Ramos (cell line): ENCODE measurements at regions not wholly inside any gene's neighbourhood (a gene's known extent, or its start where the extent isn't known, plus 50 kb on each side); places are given as distances from the start of the nearest gene placed in this dataset.
"Not testable (repeated sequence)": the region's sequence is repeated elsewhere in the genome, so short reads cannot be mapped to it uniquely, and the experiment has no call there.

ENCODE experiments used
- in situ Hi-C: fragments of 300-500 bp; cut with MboI; formaldehyde crosslinking; loops from one replicate; pipeline ENCODE4 v1.14.3; 2022; ENCODE audit warnings: low sequenced_read_pairs; ENCODE audit not compliant: unreplicated experiment

DNA sequence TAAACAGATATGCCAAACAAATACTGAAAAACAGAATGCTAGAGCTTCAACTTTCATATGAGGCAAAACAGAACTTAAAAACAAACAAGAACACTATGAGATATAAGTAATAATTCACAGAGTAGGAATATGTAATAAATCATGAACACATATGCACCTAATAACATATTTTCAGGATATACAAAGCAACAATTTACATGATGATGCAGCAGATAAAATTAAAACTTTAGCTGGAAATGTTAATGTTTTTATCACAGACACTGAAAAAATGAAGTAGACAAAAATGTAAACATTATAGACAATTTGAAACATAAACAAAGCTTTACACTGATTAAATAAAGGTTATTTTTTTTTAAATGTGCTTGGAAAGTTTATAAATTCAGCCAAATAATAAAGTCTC lies 443.1 kb upstream of the NFIA start:
- in situ Hi-C loops, result no loop called here

DNA sequence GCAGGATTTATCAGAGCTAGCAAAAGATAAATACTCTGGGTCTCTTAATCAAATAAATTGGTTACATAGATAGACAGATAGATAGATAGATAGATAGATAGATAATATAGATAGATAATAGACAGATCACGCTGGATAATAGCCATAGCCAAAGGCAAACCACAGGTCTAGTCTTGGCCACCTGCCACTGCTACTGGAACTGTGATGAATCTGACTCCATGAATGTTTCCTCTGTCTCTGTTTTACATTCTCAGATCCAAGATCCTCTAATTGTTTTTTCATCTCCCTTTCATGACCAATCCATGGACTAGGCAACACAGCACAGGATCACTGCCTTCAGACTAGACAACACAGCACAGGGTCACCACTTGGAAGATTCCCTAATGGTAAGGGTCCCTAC lies 444.7 kb upstream of the NFIA start:
- in situ Hi-C loops, result no loop called here

GRCh38 chr1:60636946-60637345 lies 445.4 kb upstream of the NFIA start:
- in situ Hi-C loops, result no loop called here

GRCh38 chr1:60634106-60634505 lies 448.3 kb upstream of the NFIA start:
- in situ Hi-C loops, result no loop called here

DNA sequence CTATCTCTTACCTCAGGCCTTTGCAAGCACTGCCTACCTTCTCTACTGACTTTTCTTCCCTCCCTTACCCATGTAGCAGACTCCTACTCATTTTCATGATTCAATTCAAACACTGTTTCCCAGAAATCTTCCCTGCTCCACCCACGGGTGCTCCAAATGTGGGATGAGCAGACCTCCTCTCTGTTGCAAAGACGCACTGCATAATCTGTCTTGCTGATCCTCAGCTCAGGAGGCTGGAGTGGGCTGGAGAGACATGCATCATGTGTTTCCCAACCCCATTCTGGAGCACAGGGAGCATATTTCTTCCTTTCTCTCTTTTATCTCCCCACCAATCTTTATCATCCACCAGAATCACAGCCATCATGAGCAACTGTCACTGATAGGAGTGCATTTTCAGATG lies 459.9 kb upstream of the NFIA start:
- in situ Hi-C loops, result no loop called here

- in situ Hi-C loops, result no loop called here
Observed at GRCh38 chr1:60621368-60621851, 461.0 kb upstream of the NFIA start.

- in situ Hi-C loops, result no loop called here
Observed at GRCh38 chr1:60620087-60620486, 462.3 kb upstream of the NFIA start.

- in situ Hi-C loops, result no loop called here
Observed at GRCh38 chr1:60619581-60619980, 462.8 kb upstream of the NFIA start.

GRCh38 chr1:60615666-60616065 lies 466.7 kb upstream of the NFIA start:
- in situ Hi-C loops, result no loop called here

DNA sequence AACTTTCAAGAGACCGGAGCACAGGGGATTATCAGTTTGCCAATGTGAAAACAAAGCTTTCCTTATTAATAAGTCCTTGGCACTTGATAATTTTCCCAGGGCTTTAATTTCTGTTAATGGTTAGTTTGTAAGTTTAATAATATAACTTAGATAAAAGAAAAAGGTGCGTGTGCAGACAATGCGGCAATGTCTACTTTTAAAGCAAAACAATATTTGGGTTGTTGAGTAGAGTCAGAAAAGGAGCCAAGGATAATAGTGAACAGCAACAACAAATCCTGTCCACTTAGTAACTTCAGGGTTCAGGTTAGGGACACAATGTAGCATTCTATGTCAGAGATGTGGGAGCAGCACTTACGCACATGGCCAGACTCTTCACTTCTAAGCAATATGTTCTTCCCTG lies 469.6 kb upstream of the NFIA start:
- in situ Hi-C loops, result no loop called here

GRCh38 chr1:60606921-60607320 lies 475.4 kb upstream of the NFIA start:
- in situ Hi-C loops, result not testable (repeated sequence)

DNA sequence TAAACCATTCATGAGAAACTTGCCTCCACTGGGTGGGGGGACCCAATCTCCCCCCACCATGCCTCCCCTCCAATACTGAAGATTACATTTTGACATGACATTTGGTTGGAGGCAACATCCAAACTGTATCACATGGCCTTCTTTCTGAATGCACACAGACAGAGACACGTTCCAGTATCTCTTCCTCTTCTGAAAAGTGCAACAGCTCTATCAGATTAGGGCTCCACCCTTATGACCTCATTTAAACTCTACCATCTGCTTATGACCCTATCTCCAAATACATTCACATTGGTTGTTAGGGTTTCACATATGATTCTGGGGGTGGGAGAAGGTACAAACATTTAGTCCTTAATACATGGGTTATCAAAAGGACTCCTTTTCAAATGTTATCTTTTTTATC lies 481.8 kb upstream of the NFIA start:
- in situ Hi-C loops, result no loop called here

GRCh38 chr1:60599574-60599973 lies 482.8 kb upstream of the NFIA start:
- in situ Hi-C loops, result no loop called here

GRCh38 chr1:60598041-60598910 lies 484.1 kb upstream of the NFIA start:
- in situ Hi-C loops, result no loop called here

GRCh38 chr1:60596791-60597750 lies 485.3 kb upstream of the NFIA start:
- in situ Hi-C loops, result no loop called here

DNA sequence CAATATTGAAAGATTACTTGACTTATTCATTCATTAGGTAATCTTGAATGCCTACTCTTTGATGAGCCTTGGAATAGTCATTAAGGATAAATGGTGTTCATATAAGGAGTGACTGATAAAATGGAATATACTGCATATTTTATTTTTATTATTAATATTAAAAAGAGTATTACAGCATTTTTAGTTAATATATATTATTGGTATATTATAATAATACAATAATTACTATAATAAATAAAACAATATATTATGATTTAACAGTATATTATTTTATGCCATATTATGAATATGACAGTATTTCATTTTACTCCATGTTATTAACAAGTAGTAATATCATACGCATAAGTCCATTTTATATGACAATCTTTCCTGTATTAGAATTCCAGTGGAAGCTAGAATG lies 490.8 kb upstream of the NFIA start:
- in situ Hi-C loops, result no loop called here

- in situ Hi-C loops, result no loop called here
Observed at GRCh38 chr1:60589916-60590315, 492.4 kb upstream of the NFIA start.

DNA sequence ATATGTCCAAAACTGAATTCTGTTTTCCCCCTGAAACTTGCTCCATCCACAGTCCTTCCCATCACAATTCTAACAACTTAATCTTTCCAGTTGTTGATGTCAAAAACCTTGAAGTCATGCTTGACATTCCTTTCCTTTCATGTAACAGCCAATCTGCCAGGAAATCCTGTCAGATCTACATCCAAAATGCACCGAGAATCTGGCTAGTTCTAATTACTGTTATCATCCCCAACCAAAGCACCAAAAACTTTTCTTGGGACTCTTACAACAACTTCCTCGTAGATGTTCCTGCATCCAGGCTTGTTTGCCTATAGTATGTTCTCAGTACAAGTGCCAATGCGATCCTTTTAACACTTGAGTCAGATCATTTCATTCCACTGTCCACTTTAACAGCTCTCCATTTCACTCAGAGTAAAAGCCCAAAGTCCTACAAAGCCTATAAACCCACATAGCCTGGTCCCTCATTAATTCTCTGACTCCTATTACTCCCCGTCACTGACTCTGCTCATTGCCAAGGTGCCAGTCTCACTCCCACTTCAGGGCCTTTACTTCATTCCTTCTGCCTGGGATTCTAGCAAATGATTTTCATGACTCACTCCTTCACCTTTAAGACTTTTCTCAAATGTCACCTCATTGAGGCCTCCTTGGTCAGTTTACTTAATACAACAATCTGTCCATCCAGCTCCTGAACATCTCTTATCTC lies 493.2 kb upstream of the NFIA start:
- in situ Hi-C loops, result no loop called here

- in situ Hi-C loops, result no loop called here
Observed at GRCh38 chr1:60584371-60584770, 498.0 kb upstream of the NFIA start.

GRCh38 chr1:60583696-60584095 lies 498.7 kb upstream of the NFIA start:
- in situ Hi-C loops, result no loop called here
